ENCODE measurements at regions not wholly inside any gene's neighbourhood (a gene's known extent, or its start where the extent isn't known, plus 50 kb on each side); places are given as distances from the start of the nearest gene placed in this dataset.
"Not testable (repeated sequence)": the region's sequence is repeated elsewhere in the genome, so short reads cannot be mapped to it uniquely, and the experiment has no call there.

DNA sequence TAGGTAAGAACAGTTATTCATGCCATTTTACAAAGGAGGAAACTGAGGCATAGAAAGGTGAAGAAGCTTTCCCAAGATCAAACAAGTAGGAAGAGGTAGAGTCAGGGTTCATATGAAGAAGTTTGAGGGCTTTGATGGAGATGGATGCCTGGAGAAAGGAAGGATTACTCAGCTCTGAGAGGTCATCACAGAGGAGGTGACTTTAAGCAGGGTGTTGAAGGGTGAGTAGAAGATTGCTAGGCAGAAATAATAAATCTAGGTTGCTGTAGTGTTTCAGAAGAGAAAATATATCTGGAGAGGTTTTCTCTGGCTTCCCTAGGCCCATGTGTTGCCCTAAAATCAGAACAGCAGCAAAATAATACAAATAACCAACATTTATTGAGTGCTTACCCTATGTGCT lies 196.3 kb downstream of the PALM2AKAP2 start:
- no peak for DNase-seq (ENCODE audit: low read depth)

DNA sequence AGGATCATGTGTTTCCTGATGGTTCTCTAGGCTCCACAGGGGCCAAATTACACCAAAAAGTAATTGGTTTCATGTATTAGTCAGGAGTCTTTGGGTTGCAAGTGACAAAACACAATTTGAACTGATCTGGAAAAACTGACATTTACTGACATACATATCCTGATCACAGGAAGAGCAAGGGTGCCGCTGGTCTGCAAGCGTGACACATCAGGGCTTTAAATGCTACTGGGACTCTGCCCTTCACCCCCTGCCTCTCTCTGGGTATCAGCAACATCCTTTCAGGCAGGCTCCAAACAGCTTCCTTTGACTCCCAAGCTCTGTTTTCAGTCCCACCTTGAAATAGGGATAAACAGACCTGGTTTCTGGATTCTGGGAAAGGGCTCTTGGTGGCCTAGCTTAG lies 197.5 kb downstream of the PALM2AKAP2 start:
- no peak for DNase-seq (ENCODE audit: low read depth)

DNA sequence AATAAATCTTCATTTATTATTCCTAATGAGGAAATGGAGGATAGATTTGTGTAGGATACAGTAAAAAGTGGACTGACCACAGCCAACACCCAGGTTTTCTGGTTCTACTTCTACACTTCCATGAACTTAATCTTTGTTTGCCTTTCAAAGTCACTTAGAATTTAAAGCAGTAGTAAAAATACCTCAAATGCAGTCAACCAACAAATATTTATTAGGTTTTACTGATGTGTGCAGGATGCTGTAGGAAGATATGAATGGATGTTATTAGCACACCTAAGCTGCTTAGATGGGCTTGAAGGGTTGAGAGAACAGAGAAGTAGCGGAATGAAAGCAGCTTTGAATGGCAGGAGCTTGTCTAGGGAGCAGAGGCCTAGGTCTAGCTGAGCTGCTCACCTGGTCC lies 201.1 kb downstream of the PALM2AKAP2 start:
- DNase-seq (ENCODE audit: low read depth) = no peak

DNA sequence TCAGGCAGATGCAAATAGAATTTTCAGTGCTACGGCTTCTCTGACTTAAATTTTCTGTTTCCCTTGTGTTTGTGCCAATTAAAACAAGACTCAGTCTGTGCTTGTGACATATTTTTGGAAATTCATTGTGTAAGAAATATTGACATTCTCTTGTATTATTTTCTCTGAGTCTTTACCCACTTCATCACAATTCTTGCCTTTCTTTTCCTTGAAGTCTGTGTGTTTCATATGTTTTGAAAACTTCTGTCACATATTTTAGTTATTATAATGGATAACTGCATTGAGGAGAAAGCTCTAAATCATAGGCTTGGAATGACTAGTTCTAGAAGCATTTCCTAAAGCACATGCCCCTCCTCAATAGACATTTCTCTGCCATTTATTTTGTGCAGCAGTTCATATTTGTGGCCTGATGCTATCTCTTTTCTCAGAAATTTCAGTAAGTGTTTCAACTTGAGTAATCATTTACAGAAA lies 206.6 kb downstream of the PALM2AKAP2 start:
- DNase-seq (ENCODE audit: low read depth) = peak; percentile 93

DNA sequence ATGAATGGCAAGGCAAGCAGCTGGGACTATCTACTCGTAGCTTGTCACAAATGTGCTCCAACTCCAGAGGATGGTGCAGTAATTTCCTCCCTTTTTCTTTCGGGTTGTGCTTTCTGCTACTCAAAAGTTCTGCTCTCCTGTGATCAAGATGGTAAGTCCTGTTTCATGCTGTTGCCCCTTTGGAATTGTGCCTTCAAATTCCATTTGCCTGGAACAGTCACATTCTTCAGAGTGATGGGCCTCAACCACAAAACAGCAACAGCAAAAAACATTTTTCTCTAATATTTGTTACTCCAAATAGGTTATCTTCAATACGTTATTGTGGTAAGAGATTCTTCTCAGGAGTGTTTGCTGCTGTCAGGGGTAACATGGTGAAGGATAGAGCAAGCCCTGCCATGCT lies 209.3 kb downstream of the PALM2AKAP2 start:
- peak; percentile 36 for DNase-seq (ENCODE audit: low read depth)

DNA sequence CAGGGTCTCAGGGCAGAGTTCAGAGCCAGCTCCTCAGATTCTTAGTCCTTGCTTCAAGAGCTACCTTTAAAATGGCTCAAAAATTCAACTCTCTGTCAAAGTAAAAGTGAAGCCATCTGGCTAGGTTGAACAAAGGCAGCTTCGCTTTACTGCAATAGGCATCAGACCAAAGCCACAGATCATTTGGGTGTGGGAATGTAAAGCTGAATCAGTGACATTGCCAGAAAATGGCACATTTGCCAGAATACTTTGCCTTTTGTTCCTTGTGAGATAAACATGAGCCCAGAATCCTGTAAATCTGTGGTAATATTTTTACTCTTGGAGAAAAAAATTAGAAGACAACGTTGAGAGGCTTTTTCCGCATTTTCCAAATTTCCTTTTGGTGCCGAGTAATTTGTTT lies 210.5 kb downstream of the PALM2AKAP2 start:
- DNase-seq (ENCODE audit: low read depth) = no peak

DNA sequence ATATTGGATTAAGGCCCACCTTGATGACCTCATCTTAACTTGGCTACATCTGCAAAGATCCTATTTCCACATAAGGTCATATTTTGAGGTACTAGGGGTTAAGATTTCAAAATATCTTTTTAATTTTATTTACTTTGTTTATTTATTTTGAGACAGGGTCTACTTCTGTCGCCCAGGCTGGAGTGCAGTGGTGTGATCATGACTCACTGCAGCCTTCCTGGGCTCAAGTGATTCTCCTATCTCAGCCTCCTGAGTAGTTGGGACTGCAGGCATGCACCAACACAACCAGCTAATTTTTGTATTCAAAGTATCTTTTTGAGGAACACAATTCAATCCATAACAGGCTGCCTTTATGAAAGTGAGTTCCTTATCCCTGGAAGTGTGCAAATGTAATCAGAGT lies 212.3 kb downstream of the PALM2AKAP2 start:
- DNase-seq (ENCODE audit: low read depth) = no peak

DNA sequence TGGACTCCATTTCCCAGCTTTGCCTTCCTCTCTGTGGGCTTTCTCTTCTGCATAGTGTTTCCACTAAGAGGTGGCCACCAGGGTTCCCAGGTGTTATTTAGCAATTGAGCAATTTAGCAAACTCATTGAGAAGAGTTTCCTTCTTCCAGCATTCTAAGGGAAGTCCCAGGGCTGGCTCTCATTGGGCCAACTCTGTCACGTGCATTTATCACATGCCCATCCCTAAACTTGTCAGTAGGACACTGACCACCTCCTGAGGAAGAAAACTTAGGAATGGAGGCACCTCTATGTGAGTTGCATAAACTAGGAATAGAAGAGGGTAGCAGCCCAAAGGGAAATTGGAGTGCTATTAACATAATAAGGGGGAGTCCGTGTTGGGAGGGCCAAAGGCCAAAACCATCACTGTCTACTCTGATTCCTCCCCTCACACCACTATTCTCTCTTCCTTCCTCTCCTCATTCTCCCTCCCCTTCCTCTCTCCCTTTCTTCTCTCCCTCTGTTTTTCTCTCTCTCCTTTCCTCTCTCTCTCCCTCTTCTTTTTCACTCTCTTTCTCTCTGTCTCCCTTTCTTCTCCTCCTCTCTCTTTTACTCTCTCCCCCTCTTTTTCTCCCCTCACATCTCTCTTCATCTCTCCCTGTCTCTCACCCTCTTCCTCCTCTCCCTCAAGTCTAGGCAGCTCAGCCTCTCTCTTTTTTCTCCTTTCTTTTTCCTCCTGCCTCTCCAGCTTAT lies 213.4 kb downstream of the PALM2AKAP2 start:
- no peak for DNase-seq (ENCODE audit: low read depth)

DNA sequence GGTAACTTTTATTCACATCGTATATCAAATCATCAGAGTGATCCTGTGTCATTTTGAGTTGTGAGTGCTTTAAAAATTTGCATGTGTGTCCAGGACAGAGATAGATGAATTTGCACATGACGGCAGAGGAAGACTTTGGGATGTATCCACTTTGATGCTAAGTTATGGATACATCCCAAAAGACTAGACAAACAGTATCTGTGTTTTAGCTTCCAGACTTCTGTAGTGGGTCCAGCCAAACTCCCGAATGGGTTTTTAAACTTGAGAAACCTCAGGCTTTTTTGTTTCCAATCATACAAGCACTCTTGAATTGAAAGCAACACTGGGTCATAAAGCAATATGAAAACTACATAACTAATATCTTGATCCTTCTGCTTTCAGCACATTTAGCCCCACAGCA lies 213.8 kb downstream of the C9orf152 start:
- no peak for DNase-seq (ENCODE audit: low read depth)

DNA sequence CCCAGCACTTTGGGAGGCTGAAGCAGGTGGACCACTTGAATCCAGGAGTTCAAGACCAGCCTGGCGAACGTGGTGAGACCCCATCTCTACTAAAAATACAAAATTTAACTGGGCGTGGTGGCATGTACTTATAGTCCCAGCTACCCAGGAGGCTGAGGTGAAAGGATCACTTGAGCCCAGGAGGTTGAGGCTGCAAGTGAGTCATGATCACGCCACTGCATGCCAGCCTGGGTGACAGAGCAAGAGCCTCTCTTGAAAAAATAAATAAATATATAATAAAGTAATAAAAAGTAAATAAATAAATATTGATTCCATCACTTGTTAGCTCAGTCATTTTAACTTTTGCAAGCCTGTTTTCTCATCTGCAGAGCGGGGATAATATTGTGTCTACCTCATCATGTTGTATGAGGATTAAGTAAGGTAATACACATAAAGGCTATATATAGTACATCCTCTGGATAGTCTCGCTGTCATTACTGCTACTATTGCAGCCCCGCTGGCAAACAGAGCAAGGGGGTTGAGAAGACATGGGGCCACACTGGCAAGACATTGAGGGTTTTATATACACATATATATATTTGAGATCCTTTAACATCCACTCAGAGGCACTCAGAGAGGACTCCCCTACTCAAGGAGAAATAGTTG lies 210.9 kb downstream of the C9orf152 start:
- no peak for DNase-seq (ENCODE audit: low read depth)

DNA sequence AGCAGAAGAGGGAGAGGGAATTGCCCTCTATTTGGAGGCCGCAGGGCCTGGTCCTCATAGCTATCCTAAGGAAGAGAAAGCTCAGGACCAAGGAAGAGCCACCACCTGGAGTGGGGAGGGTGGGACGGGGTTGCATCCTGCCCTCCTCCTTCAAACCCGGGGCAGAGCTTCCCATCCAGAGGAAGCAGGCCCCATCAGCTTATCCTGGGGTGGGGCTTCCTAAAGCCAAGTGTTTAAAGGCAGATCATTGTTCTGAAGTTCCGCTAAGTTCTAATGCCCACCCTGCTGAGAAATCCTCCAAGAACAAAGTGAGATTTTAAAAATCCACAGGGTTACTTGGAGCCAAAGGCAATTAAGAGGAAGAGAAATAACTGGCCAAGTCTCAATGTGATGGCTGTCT lies 210.3 kb downstream of the C9orf152 start:
- no peak for DNase-seq (ENCODE audit: low read depth)

DNA sequence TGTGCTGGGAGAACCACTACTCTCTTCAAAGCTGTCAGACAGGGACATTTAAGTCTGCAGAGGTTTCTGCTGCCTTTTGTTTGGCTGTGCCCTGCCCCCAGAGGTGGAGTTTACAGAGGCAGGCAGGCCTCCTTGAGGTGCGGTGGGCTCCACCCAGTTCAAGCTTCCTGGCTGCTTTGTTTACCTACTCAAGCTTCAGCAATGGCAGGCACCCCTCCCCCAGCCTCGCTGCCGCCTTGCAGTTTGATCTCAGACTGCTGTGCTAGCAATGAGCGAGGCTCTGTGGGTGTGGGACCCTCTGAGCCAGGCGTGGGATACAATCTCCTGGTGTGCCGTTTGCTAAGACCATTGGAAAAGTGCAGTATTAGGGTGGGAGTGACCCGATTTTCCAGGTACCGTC lies 202.4 kb downstream of the C9orf152 start:
- DNase-seq (ENCODE audit: low read depth) = not testable (repeated sequence)

DNA sequence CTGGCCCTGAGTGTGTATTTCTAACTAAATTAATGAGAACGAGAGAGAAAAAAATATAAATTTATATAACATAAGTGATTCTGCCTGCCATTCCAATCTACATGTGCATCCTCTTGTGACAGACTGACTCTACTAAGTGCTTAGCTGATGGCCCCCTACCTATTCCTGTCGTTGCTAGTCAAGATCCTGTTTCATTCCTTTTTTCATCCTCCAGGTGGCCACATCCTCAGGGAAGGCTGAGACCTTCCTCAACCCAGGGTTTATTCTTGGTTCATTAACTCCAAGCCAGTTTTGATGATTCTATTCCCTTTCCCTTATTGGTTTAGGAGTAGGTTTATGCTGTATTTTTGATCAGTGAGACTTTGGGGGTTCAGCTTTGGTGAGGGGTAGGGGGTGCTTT lies 201.3 kb downstream of the C9orf152 start:
- DNase-seq (ENCODE audit: low read depth) = no peak

DNA sequence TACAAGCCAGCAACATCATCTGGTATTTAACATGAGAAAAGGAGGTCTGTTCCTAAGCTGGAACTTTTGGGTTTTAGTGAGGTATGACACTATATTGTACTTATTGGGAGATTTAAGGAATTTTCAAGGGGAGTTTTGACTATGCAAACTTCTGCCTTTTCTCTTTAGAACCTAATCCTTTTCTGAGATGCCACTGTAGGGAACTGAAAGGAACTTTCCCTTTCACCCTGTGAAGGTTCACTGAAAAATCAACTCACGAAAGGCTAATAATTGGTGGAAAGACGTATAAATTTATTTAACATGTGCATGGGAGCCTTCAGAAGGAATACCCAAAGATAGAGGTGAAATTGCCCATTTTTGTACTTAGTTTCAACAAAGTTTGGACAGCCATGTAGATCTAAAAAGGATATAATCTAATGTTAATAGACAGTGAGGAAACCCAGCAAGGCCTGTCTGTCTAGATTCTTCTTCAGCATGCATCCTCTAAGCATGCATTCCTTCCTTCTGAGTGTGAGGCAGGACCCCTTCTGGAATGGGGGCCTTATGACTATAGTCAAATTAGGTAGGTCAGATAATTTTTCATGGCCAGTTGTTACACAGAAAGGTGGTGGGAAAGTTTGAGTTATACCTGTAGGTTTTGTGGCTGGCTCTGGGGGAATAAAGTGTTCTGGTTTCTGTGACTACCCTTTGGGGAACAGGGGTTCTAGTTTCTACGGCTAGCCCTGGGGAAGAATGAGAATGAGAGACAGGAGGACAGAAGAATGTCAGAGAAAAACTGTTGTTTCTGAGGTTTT lies 200.3 kb downstream of the C9orf152 start:
- no peak for DNase-seq (ENCODE audit: low read depth)

DNA sequence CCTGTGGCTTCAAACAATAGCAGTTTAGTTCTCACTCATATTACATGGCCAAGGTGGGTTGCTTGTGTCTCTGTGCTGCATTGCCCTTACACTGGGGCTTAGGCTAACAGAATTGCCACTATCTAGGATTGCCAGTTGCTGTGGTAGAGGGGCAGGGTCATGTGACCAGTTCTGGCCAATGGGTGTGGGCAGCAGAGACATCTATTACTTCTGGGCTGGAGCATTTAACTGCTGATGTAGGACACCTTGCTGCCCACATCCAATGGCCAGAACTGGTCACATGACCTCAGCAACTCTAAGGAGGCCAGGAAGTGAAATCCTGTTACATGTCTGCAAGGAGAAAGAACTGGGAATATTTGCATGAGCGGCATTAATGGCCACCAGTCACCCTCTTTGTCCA lies 199.3 kb downstream of the C9orf152 start:
- DNase-seq (ENCODE audit: low read depth) = no peak

DNA sequence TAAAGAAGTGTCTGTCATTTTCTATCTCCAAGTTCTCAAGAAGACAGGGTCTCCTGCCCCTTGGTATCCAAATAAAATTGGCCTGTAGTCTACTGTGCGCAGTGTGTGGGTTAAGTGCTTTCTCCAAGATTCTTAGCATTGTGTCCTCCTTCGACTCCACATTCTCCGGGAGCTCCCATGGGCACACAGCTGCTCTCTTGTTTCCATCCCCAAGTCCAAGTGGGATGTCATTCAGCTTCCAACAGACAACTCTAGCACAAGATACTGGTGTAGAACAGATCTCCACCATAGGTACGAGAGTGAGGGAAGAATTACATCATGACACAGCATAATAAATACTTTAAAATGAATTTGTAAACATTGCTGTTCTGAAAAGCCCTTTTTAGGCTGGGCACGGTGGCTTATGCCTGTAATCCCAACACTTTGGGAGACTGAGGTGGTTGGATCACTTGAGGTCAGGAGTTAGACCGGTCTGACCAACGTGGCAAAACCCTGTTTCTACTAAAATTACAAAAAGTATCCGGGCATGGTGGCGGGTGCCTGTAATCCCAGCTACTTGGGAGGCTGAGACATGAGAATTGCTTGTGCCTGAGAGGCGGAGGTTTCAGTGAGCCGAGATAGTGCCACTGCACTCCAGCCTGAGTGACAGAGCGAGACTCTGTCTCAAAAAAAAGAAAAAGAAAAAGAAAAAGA lies 196.2 kb downstream of the C9orf152 start:
- DNase-seq (ENCODE audit: low read depth) = no peak

DNA sequence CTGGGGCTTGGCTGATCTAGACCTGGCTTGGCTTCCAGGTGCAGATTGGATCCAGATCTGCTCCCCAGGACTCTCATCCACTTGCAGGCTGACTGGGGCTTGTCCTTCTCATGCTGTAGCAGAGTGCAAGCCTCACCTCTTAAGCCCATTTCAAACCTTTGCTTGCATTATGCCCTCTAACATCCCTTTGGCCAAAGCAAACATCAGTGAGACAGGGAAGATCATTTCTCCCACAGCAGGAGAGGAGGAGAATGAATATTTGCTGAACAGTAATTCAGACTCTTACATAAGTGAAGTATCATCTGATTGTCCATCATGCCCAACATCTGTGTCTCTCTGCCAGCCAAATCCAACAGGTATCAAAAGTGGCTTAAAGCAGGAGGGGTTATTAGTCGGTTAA lies 194.9 kb downstream of the C9orf152 start:
- no peak for DNase-seq (ENCODE audit: low read depth)

DNA sequence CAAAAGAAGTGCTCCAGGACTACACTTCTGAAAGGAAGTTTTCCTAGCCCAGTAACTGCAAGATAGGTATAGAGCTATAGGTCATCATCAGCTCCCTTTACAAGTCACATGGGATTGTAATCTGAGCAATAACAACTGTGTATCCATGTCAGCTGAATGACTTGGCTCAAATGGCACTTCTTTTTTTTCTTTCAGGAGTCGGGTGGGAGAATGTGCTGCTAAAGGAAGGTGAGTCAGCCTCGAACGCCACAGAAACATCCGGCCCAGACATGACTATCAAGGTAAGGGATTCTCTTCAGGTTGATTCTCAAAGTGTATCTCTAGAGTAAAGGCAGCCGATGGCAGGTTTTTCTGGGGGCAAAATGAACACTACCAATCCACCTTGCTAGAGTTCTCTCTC lies 192.2 kb downstream of the C9orf152 start:
- DNase-seq (ENCODE audit: low read depth) = peak; percentile 72

DNA sequence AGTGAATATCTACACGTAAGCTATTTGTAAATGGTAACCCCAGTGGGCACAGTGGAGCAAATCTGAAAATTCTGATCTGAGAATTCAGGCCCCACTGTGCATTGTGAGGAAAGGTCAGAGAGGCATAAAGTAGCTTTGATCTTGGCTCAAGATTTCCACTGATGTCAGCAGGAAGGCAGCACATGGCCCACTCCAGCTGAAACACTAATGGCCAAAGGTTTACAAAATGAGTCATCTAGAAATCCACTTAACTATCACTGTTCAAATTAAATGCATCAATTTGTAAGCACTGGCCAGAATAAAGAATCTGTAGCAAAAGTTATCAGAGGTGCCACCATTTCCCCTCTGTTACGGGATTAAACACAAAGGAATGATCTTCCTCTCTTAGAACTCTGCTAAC lies 191.6 kb downstream of the C9orf152 start:
- DNase-seq (ENCODE audit: low read depth) = peak; percentile 58

DNA sequence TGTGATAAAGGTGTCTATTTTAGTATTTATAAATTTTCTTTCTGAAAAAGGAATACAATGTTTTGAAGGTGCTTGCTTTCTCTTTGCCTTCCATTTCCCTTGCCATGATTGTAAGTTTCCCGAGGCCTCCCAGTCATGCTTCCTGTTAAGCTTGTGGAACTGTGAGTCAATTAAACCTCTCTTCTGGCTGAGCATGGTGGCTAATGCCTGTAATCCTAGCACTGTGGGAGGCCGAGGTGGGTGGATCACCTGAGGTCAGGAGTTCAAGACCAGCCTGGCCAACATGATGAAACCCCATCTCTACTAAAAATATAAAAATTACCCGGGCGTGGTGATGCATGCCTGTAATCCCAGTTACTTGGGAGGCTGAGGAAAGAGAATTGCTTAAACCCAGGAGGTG lies 187.7 kb downstream of the C9orf152 start:
- DNase-seq (ENCODE audit: low read depth) = peak; percentile 76

DNA sequence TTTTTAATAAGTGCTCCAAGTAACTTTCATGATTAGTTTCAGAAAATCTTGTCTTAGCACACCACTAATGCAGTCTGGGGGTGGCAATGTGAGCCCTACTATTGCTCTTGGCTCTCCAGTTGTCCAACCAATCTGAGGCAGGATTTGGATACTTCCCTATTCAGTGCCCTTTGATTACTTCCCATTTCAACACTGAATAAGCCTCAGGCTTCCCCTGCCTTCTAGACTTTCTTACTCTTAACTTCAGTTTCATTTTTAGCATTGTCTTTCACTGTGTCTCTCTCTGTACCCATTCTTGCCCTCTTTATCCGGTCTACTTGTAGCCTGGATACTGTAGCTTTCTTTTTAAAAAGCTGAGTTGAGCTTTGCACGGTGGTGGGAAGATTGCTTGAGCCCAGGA lies 186.1 kb downstream of the C9orf152 start:
- no peak for DNase-seq (ENCODE audit: low read depth)

DNA sequence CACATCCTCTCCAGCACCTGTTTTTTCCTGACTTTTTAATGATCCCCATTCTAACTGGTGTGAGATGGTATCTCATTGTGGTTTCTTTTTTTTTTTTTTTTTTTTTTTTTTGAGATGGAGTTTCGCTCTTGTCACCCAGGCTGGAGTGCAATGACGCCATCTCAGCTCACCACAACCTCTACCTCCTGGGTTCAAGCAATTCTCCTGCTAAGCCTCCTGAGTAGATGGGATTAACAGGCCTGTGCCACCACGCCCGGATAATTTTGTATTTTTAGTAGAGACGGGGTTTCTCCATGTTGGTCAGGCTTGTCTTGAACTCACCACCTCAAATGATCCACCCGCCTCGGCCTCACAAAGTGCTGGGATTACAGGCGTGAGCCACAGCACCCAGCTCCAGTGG lies 184.7 kb downstream of the C9orf152 start:
- DNase-seq (ENCODE audit: low read depth) = not testable (repeated sequence)

All from amniotic epithelial cell (primary cell).